ENCODE measurements at regions not wholly inside any gene's neighbourhood (a gene's known extent, or its start where the extent isn't known, plus 50 kb on each side); places are given as distances from the start of the nearest gene placed in this dataset.

DNA sequence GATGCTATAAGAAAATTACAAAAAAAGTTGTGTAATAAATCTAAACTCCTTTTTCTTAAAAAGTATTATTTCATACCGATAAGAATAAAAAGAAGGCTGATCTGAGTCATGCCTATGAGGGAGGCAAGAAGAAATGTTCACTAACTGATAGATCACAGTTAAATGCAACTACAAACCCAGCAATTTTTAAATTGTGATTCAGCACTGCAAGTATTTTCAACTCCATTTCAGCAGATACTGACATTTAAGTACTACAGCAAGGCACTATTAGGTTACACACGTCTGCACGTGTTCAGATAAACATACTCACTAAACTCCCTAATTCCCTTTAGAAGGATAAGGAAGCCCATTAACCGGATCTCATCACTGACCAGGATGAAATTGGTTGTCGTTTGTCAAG, 213.3 kb upstream of the ZRANB2 start:
- TF ChIP-seq YY1 (IDR thresholded peaks at IDR 0.05; ENCODE audit: insufficient read depth, insufficient read length) (no peak), ZNF274 (IDR thresholded peaks at IDR 0.05; ENCODE audit: low read depth, low read length) (no peak)
